Hippocampal formation (tissue), 2 donors: ENCODE measurements at regions not wholly inside any gene's neighbourhood (a gene's known extent, or its start where the extent isn't known, plus 50 kb on each side); places are given as distances from the start of the nearest gene placed in this dataset.

Experiments used
- DNase-seq, 2 donors: peaks; one replicate each; lab custom pipeline; 2025; lab: John Stamatoyannopoulos, UW

DNA sequence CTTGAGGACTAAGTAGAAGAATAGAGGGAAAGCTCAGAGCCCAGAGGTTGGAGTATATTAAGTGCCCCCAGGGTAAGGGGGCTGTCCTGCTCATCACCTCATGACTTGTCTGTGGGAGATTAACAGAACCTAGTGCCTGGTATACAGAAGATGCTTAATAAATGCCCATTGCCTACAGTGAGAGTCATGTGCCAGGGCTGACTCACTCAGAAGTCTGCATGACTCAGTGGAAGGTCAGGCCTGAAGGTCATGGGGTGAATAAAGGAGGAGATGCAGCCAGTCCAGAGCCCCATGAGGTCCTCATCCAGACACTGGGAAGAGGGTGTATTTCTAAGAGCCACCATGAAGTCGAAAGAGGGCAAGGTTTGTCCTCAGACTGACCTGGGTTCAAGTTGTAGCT, 62.5 kb upstream of the TLE3 start:
- DNase-seq: no peak

DNA sequence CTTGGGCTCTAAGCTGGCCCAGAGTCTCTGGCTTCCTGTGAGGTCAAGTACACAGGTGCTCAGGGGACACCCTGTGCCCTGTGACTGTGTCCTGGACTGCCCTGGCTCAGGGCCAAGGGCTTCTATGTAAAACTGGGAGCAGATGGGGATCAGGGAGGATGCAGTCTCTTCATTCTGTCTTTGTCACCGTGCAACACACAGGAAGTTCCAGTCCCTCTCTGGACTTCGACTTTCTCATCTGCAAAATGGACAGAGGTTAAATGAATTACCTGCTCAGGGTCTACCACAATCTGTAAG, 61.9 kb upstream of the TLE3 start:
- no peak for DNase-seq

- no peak for DNase-seq
These were observed 61.4 kb upstream of the TLE3 start for GRCh38 chr15:70159001-70159712.

GRCh38 chr15:70158309-70159000, 60.7 kb upstream of the TLE3 start:
- DNase-seq: no peak

DNA sequence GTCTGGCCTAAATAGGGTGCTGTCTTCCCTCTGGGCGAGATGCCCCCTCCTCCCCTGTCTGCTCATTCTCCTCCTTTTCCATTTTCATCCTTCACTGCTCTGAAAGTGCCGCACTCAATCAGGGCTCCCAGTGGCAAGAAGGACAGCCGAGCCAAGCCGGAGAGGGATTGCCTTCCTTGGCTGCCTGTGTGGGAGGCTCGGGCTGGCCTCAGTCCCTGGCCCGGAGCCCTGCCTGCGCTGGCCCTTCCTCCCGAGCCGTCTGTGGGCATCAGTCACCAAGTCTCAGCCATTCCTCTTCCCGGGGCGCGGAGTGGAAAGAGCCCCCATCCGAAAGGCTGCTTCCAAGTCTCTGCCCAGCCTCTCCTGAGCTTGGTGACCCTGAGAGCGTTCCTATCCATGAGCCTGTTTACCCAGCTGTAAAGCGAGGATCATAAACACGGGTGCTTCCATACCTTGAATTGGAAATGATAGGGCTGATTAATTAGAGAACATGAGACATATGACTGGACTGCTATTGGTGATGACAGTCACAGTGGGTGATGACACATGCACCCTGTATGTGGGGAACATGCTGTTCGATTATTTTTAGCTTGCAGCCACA, 59.1 kb upstream of the TLE3 start:
- DNase-seq: peak in 1 of 2 donors; percentile 18

GRCh38 chr15:70154718-70155347, 57.1 kb upstream of the TLE3 start:
- DNase-seq: no peak

GRCh38 chr15:70153921-70154717, 56.4 kb upstream of the TLE3 start:
- DNase-seq: no peak

GRCh38 chr15:70152070-70152480, 54.4 kb upstream of the TLE3 start:
- no peak for DNase-seq

DNA sequence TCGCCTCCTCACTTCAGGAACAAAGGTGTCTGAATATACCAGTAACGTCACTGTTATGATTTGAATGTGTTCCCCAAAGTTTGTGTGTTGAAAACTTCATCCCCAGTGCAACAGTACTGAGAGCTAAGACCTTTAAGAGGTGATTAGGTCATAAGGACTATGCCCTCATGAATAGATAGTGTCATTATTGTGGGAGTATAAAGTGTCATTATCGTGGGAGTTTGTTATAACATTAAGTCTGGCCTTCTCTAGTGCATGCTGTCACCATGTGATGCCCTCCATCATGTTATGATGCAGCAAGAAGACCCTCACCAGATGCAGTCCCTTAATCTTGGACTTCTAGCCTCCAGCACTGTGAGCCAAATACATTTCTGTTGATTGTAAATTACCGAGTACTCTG, 53.7 kb upstream of the TLE3 start:
- DNase-seq: no peak

DNA sequence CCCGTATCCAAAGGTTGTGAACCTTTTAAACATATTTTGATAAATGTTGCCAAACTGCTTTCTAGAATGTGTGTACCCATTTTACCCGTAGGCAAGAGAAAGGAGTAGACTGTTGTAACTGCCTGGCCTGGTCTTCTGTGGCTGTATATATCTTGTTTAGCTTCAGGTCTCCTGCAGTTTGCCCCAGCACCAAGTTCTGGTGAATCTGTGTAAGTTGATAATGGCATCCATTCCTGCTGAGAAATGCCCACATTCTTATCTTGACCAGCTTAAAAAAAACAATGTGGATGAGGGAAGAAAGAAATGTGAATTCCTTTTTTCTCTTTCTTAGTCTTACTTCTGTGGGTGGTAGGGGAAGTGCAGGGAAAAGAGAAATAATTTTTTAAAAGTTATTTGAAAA, 53.3 kb upstream of the TLE3 start:
- DNase-seq: no peak

DNA sequence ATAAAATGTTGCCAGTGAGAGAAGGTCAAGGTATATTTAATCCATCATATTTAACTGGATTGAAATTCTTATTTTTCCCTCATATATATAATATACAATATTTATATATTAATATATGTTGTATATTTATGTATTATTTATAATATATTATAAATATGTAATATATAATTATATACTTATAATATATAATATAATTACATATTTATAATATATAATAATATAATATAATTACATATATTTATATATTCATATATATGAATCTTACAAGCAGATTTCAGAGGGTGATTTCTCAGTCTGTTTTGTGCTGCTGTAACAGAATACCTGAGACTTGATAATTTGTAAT, 52.7 kb upstream of the TLE3 start:
- no peak for DNase-seq

- no peak for DNase-seq
These were observed 52.1 kb upstream of the TLE3 start for GRCh38 chr15:70149667-70150404.

DNA sequence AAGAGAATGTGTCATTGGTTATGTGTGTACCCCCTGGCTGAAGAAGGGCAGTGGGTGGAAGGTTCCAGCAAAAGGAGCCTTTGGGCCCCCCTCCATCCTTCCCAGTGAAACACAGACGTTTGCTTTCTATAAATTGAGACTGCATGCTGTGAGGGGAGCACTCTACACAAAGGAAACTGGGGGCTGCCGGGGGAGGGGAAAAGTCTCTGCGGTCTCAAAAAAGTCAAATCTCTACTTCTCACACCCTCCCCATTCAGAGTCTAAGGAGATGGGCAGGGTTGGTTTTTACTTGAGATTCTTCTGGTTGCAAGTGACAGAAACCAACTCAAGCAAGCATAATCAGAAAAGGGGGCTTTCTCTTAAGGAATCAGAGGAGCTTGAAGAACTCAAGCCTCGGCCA, 50.1 kb upstream of the TLE3 start:
- no peak for DNase-seq
